NB4 (cell line): ENCODE measurements at regions not wholly inside any gene's neighbourhood (a gene's known extent, or its start where the extent isn't known, plus 50 kb on each side); places are given as distances from the start of the nearest gene placed in this dataset.

Source experiments
- POLR2A ChIP-seq: IDR thresholded peaks from 2 replicates; pipeline ENCODE4 v1.6.1; 2011; ENCODE audit warnings: mild to moderate bottlenecking; ENCODE audit not compliant: insufficient read length; ENCODE audit errors: extremely low read depth
- TF ChIP-seq, protein P1 (sequence below): IDR thresholded peaks from one replicate; pipeline ENCODE4 v1.5.1; 2012; ENCODE audit warnings: low read depth, low read length

DNA sequence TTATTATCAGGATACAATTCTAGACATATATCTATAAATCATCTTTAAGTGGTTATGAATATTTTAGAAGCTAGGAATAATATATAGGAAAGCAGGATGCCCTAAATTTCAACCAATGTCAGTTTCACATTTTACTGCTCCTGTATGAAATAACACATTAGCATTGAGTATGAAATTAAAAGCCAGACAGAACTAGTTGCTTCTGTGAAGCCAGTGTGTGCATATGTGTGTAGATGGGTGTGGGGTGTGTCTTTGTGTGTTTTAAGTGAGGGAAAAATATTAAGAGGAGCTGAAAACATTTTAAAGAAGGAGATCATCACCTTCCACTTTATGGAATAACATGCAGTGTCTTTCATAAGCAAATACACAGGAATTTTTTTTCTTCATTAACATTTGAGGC is 271.4 kb upstream of the RORA start:
- TF ChIP-seq, protein P1, sequence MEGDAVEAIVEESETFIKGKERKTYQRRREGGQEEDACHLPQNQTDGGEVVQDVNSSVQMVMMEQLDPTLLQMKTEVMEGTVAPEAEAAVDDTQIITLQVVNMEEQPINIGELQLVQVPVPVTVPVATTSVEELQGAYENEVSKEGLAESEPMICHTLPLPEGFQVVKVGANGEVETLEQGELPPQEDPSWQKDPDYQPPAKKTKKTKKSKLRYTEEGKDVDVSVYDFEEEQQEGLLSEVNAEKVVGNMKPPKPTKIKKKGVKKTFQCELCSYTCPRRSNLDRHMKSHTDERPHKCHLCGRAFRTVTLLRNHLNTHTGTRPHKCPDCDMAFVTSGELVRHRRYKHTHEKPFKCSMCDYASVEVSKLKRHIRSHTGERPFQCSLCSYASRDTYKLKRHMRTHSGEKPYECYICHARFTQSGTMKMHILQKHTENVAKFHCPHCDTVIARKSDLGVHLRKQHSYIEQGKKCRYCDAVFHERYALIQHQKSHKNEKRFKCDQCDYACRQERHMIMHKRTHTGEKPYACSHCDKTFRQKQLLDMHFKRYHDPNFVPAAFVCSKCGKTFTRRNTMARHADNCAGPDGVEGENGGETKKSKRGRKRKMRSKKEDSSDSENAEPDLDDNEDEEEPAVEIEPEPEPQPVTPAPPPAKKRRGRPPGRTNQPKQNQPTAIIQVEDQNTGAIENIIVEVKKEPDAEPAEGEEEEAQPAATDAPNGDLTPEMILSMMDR: no peak
- no peak for TF ChIP-seq POLR2A
